ENCODE measurements at regions not wholly inside any gene's neighbourhood (a gene's known extent, or its start where the extent isn't known, plus 50 kb on each side); places are given as distances from the start of the nearest gene placed in this dataset.

DNA sequence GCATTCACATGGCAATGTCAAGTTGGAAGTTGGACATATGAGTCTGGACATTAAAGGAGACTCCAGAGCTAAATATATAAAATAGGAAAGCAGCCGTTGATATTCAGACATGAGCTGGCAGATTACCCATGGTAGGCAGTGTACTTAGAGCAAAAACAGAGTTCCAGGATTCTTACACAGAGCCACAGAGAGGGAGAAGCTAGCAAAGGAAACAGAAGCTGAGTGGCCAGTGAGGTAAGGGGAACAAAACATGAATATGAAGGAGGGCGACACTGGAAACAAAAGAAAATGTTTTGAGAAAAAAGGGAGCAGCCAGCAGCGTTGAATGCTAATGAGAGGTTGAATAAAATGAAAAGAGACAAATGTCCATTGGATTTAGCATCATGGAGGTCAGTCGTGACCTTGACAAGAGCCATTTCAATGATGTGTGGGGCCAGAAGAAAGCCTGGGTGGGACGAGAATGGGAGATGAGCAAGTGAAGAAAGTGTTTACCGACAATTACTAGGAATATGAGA lies 198.4 kb downstream of the POU4F1 start:
- CTCF ChIA-PET: no interaction called here
- Mint-ChIP-seq H3K9me3 (ENCODE audit: low read depth) (no peaks in the 10 kb centered on the region), H3K27me3 (no peaks in the 10 kb centered on the region), H3K27ac (no peak overlapping the region), H3K4me3 (no peak overlapping the region), H3K36me3 (no peaks in the 10 kb centered on the region), H3K4me1 (no peaks in the 10 kb centered on the region)
- DNase-seq (no peak), ATAC-seq (no peak)

DNA sequence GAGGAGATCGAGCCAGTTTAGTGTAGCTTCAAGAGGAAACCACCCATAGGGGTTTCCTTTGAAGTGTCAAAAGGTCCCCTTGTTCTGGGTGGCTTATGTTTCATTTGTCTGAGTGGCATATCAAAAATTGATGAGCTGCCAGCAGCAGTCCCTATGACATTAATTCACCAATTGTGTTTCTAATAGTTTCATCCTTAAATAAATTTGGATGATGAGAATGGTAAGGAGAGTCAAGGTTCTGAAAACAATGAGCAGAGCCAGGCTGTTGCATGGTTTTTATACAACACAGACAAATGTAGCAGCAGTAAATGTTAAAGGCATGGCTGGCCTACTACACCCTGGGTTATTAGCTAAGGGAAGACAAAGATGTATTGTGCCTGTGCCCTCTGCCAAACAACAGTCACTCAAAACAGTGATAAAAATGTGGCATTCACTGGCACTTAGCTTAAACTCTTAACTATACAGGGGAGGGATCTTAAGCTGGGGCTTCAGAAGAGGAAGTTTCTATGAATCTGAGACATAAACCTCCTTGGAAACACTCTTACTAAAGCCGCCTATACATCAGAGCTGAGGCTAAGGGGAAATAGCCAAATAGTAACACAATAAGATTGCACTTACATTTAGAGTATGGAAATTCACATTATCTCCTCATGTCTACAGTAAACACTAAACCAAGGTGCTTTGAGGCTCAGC lies 200.5 kb downstream of the POU4F1 start:
- Mint-ChIP-seq H3K4me3 (no peak overlapping the region), H3K27ac (no peak overlapping the region), H3K27me3 (no peaks in the 10 kb centered on the region), H3K36me3 (no peaks in the 10 kb centered on the region), H3K9me3 (ENCODE audit: low read depth) (no peaks in the 10 kb centered on the region), H3K4me1 (no peaks in the 10 kb centered on the region)
- ATAC-seq: no peak
- CTCF ChIA-PET: no interaction called here
- no peak for DNase-seq

DNA sequence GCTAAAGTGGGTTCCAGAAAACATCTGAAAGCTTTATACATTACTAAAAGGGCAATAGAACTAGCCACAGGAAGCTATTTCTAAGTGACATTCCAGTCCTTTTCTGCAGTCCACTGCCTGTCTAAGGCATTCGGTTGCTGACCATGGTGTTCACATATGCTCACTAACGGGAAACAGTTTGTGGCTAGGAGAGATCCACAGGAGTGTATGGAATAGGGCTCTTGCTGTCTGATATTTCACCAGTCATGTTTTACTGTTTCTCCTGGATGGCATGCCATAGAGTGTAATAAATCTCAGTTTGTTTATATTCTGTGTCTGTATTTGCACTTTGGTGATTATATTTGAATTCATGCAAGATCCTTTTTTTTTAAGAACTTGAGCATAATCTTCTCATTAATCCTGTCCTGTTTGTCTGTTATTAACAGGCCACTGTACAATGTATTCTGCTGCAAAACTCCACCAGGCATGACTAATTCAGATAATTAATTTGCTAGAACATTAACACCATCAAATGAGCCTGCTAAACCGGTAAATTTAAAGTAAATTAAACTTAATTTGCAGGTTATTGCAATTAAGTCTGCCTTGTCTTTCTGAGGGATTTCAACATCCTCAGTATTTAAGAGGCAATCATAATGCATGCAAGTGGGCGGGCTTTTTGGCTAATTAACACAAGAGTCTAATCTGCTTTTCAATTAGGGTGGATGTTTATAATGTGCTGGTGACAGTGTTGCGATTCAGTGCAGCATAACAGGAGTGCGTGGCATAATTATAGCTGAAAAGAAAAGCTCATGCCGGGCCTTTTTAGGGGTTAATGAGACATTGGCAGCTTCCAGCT lies 201.3 kb downstream of the POU4F1 start:
- no peaks in the 10 kb centered on the region for H3K9me3 Mint-ChIP-seq (ENCODE audit: low read depth)
- H3K27ac Mint-ChIP-seq: no peak overlapping the region
- CTCF ChIA-PET: no interaction called here
- no peak for ATAC-seq
- no peaks in the 10 kb centered on the region for H3K36me3 Mint-ChIP-seq
- DNase-seq: no peak
- no peaks in the 10 kb centered on the region for H3K4me1 Mint-ChIP-seq
- H3K4me3 Mint-ChIP-seq: no peak overlapping the region
- no peaks in the 10 kb centered on the region for H3K27me3 Mint-ChIP-seq

DNA sequence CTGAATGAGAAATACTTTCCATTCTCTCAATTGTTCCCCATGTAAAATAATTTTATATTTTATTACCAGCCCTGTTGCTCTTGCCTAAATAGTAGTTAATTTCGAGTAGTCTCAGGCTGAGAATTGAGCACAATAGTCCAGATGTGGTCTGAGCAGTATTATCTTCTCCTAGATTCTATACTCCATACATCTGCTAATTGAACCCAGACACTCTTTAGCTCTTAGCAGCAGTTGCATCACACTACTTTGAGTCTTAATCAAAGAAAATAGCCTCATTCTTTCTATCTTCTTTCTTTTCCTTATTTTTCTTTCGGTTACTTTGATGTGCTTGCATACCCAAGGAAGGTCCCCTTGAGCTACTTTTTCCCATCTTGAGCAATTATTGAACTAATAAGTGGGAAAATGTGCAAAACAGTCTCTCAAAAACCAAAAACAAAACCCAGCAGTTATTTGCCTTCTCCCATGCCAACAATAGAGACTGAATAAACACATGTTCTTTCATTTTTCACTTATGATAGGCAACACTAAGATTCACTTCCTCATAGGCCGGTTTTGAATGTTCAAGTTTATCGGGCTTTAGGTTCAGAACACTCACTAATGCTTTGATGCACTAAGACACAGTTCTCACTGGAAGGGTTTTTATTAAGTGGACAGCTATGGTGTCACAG lies 204.5 kb downstream of the POU4F1 start:
- H3K4me3 Mint-ChIP-seq: no peak overlapping the region
- no peaks in the 10 kb centered on the region for H3K9me3 Mint-ChIP-seq (ENCODE audit: low read depth)
- no peaks in the 10 kb centered on the region for H3K36me3 Mint-ChIP-seq
- no peak for ATAC-seq
- no peak overlapping the region for H3K27ac Mint-ChIP-seq
- no peak for DNase-seq
- no peaks in the 10 kb centered on the region for H3K27me3 Mint-ChIP-seq
- CTCF ChIA-PET: interaction anchor here (0.6 kb wide), 1 partner anchor 506 kb away, joined by 4 read pairs; no protein-coding TSS in a partner anchor
- H3K4me1 Mint-ChIP-seq: no peaks in the 10 kb centered on the region

DNA sequence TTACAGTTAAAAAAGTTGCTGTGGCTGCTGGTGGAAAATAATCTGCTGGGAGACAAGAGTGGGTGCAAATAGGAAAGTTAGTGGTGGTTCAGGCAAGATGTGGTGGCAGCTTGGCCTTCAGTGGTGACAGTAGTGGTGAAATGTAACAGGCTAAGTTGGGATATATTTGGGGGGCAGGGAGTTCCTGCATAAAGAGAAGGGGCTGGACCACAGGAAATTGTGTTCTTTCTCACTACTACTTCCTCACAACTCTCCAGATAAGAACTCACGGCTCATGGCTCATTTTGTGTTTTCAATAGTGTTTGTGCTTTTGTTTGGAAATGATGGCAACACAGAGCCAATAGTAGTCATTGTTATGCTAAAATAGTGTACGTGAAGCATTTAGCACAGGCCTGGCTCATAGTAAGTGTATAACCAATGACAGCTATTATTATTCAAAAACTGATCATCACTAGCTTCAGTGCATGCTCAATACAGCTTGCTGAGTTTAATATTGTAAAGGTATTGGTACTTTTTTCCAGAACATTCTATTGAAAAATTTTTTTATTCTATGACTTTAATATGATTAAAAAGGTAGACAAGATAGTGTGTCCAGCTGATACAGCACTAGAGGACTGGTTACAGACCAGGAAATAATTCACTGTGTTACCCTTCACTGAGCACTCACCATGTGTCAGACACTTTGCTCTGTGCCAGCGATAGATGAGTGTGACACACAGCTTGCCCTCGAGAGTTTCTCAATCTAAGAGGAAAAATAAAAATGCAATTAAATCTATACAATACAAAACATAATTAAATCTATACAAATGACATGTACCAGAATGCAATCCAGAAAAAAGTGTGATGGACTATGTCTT lies 209.8 kb downstream of the POU4F1 start:
- Mint-ChIP-seq H3K4me3 (no peak overlapping the region), H3K36me3 (no peaks in the 10 kb centered on the region), H3K9me3 (ENCODE audit: low read depth) (no peaks in the 10 kb centered on the region), H3K27me3 (no peaks in the 10 kb centered on the region), H3K27ac (no peak overlapping the region), H3K4me1 (no peaks in the 10 kb centered on the region)
- DNase-seq: no peak
- CTCF ChIA-PET: no interaction called here
- ATAC-seq: no peak

DNA sequence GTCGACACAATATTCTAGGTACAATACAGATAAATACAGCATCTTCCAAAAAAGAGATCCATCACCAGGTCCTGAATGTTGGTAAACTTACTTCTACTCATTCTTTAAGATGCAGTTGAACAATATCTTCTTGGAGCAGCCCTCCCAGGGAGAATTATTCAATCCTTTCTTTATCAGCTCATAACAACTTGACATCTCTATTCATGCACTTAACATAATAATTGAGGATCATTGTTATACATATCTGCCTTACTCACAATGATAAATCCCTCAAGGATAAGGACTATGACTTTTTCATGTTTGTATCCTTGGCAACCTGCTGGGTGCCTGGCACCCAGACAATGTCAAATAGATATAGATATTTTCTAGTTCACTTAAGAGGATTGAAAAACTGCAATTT lies 219.5 kb downstream of the POU4F1 start:
- no peaks in the 10 kb centered on the region for H3K36me3 Mint-ChIP-seq
- no peaks in the 10 kb centered on the region for H3K27me3 Mint-ChIP-seq
- no peak overlapping the region for H3K27ac Mint-ChIP-seq
- DNase-seq (no peak), ATAC-seq (no peak)
- CTCF ChIA-PET: no interaction called here
- no peaks in the 10 kb centered on the region for H3K4me1 Mint-ChIP-seq
- H3K9me3 Mint-ChIP-seq (ENCODE audit: low read depth): no peaks in the 10 kb centered on the region
- no peak overlapping the region for H3K4me3 Mint-ChIP-seq

DNA sequence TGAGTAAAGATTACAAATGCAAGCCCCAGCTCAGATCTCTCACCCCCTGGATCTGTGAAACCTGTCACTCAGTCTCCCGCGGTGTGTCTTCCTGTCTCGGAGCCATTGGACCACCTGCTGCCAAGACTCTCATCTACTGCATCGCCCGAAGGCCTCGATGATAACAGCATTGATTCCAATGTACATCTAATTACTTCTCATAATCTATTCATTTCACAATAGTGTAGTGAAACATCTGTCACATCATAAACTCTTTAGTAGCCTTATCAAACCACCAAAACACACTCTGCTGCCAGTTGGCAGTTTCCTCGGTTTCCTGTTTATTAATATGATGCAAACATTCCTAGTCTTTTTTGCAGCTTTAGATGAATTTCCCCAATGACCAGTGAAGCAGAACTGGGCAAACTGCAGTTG lies 220.3 kb downstream of the POU4F1 start:
- Mint-ChIP-seq H3K4me3 (no peak overlapping the region), H3K9me3 (ENCODE audit: low read depth) (no peaks in the 10 kb centered on the region), H3K4me1 (no peaks in the 10 kb centered on the region), H3K36me3 (no peaks in the 10 kb centered on the region), H3K27ac (no peak overlapping the region), H3K27me3 (no peaks in the 10 kb centered on the region)
- ATAC-seq (no peak), DNase-seq (no peak)
- CTCF ChIA-PET: no interaction called here

DNA sequence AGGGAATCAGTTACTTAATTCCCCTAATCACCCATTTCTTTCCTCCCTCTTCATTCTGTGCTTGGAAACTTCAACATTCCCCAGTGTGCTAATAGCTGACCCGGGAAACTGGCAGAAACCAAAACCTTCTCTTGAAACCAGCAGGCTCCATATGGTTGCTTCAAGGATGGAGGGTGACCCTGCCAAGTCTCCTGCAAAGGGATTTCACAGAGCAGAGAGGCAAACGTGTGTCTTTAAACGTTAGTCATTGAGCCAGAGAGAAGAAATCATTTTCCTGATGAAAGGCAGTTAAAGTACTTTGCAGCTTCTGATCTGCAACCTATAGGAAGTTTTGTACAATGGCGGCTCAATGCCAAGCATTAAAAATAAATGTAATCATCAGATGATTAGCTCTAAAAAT lies 220.9 kb downstream of the POU4F1 start:
- no peak for DNase-seq
- ATAC-seq: no peak
- H3K27ac Mint-ChIP-seq: no peak overlapping the region
- H3K27me3 Mint-ChIP-seq: no peaks in the 10 kb centered on the region
- no peaks in the 10 kb centered on the region for H3K4me1 Mint-ChIP-seq
- no peak overlapping the region for H3K4me3 Mint-ChIP-seq
- H3K36me3 Mint-ChIP-seq: no peaks in the 10 kb centered on the region
- H3K9me3 Mint-ChIP-seq (ENCODE audit: low read depth): no peaks in the 10 kb centered on the region
- CTCF ChIA-PET: no interaction called here

DNA sequence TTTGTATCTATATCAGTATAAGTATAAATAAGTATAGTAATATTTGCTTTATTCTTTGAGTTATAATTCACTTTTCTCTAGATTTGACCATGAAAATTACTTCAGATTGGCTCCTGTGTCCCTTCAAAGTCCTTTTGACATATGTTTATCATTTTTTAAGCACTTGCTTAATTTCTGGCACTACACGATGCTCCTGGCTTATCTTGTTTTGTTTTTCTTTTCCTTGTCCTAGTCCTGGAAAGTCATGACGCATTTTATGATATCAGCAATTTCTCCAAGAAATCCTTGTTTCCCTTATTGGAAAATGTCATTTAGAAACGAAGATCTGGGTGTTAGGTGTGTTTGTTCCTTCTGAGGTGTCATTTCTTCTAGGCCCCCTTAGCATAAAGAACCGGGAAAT lies 226.5 kb downstream of the POU4F1 start:
- no peaks in the 10 kb centered on the region for H3K36me3 Mint-ChIP-seq
- H3K4me1 Mint-ChIP-seq: no peaks in the 10 kb centered on the region
- DNase-seq (no peak), ATAC-seq (no peak)
- CTCF ChIA-PET: no interaction called here
- no peak overlapping the region for H3K4me3 Mint-ChIP-seq
- no peaks in the 10 kb centered on the region for H3K27me3 Mint-ChIP-seq
- H3K27ac Mint-ChIP-seq: no peak overlapping the region
- H3K9me3 Mint-ChIP-seq (ENCODE audit: low read depth): no peaks in the 10 kb centered on the region

DNA sequence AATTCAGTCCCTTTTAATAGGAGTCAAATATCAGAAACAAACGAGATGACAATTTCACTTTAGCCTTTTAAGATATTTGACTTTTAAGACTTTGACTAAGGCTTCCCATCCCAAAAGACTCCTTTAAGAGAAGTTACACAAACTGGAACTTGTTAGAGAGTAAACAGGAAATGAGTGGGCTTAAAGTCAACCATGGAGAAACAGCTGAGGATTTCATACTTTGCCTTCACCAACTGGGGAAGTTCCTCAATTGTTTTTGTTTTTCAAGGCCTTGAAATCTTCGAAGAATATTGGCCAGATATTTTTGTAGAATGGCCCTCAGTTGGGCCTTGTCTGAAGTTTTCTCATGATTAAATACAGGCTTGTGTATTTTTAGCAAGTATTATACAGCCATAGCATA lies 227.3 kb downstream of the POU4F1 start:
- CTCF ChIA-PET: no interaction called here

DNA sequence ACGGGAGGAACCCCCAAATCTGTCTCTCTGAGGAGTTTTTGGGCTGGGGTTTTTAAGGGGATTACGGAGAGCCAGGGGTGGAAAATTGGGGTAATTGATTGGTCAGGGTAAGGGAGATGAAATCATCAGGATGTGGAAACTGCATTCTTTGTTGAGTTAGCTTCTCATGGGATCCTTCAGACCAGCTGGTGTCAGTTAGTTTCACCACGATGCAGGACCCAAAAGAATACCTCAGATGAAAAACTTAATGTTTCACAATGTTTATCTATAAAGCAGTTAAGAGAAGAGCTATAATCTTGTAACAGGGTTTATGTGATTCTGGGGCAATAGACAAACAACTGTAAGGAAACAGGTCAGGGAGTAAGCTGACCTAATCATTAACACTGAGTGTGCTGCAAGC lies 230.8 kb downstream of the POU4F1 start:
- Mint-ChIP-seq H3K27ac (no peak overlapping the region), H3K27me3 (no peaks in the 10 kb centered on the region), H3K4me3 (no peak overlapping the region), H3K4me1 (no peaks in the 10 kb centered on the region), H3K9me3 (ENCODE audit: low read depth) (no peaks in the 10 kb centered on the region), H3K36me3 (no peaks in the 10 kb centered on the region)
- ATAC-seq (no peak), DNase-seq (no peak)
- CTCF ChIA-PET: no interaction called here

More for the DNA sequence above, 227.3 kb downstream of the POU4F1 start:
- Mint-ChIP-seq H3K36me3 (no peaks in the 10 kb centered on the region), H3K27ac (no peak overlapping the region), H3K27me3 (no peaks in the 10 kb centered on the region), H3K4me3 (no peak overlapping the region), H3K4me1 (no peaks in the 10 kb centered on the region), H3K9me3 (ENCODE audit: low read depth) (no peaks in the 10 kb centered on the region)
- ATAC-seq (no peak), DNase-seq (no peak)

DNA sequence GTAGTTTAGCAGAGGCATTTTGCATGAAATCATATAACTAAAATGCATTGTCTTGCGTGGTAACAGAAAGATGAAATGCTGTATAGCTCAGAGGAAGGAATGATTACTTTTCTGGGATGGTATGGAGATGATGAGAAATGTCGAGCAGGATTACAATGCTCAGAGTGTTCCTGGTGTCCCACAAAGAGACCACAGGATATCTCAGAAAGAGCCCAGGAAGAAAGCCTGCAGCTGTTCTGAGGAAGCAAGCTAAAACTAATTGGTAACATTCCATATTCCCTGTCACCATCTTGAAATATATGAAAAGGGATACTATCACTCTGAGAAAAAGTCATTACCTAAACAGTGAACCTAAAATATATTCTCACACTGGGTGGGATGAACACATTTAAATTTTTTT lies 233.1 kb downstream of the POU4F1 start:
- no peak for ATAC-seq
- no peaks in the 10 kb centered on the region for H3K4me1 Mint-ChIP-seq

DNA sequence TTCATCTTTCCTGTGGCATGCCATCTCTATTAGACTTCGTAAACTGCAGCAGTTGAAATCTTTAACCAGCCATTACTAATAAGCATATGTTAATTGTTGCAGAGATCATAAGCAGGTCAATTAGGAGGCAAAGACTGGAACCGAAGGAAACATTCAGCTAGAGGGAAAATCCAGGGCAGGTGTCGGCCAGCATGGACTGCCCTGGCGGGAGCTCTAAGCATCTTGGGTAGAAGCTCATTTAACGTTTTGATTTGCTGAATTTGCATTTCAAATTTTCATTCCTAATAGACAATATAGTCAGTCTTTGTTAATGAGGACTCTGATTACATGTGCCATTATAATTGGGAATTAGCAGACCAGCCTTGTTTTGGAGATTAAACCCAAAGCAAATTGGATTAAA lies 238.6 kb downstream of the POU4F1 start:
- peaks cover 4% of the 10 kb centered on the region for H3K27me3 Mint-ChIP-seq
- no peak for ATAC-seq
- H3K27ac Mint-ChIP-seq: no peak overlapping the region
- H3K4me3 Mint-ChIP-seq: no peak overlapping the region
- H3K4me1 Mint-ChIP-seq: no peaks in the 10 kb centered on the region
- no peak for DNase-seq
- H3K9me3 Mint-ChIP-seq (ENCODE audit: low read depth): no peaks in the 10 kb centered on the region
- CTCF ChIA-PET: no interaction called here
- H3K36me3 Mint-ChIP-seq: no peaks in the 10 kb centered on the region

More for the DNA sequence above, 233.1 kb downstream of the POU4F1 start:
- Mint-ChIP-seq H3K27me3 (peaks cover 4% of the 10 kb centered on the region), H3K4me3 (no peak overlapping the region), H3K27ac (no peak overlapping the region), H3K36me3 (no peaks in the 10 kb centered on the region), H3K9me3 (ENCODE audit: low read depth) (no peaks in the 10 kb centered on the region)
- CTCF ChIA-PET: no interaction called here
- no peak for DNase-seq
